ENCODE measurements at regions not wholly inside any gene's neighbourhood (a gene's known extent, or its start where the extent isn't known, plus 50 kb on each side); places are given as distances from the start of the nearest gene placed in this dataset.

GRCh38 chr4:136893573-136893972 lies 638.7 kb downstream of the PCDH18 start:
- TF ChIP-seq CTCF (IDR thresholded peaks at IDR 0.05): no peak
- no peak for TF ChIP-seq POLR2AphosphoS5 (IDR thresholded peaks at IDR 0.05; ENCODE audit: low read depth, low read length)
- TF ChIP-seq SIN3A (IDR thresholded peaks at IDR 0.05; ENCODE audit: borderline replicate concordance, insufficient read depth, low read depth, low read length): no peak

Measured in Panc1 (cell line).